Hepatocyte (in vitro differentiated cells): ENCODE measurements at regions not wholly inside any gene's neighbourhood (a gene's known extent, or its start where the extent isn't known, plus 50 kb on each side); places are given as distances from the start of the nearest gene placed in this dataset.

Experiments
- DNase-seq: peaks from one replicate; pipeline ENCODE4 v3.0.0-alpha.2; 2016; ENCODE audit warnings: low spot score
- H2AFZ ChIP-seq: fragments of 200-600 bp; sonication (generic); 2 replicates; pipeline ENCODE4 v1.6.0; 2016; ENCODE audit warnings: antibody characterized with exemption, mild to moderate bottlenecking
- H3K27ac ChIP-seq: fragments of 200-600 bp; sonication (generic); 2 replicates; pipeline ENCODE4 v1.5.1; 2016; ENCODE audit warnings: mild to moderate bottlenecking
- H3K27me3 ChIP-seq: fragments of 200-600 bp; sonication (generic); 2 replicates; pipeline ENCODE4 v1.6.1; 2016
- H3K36me3 ChIP-seq: fragments of 200-600 bp; sonication (generic); replicated peaks from 2 replicates; pipeline ENCODE4 v1.5.1; 2016; ENCODE audit warnings: low read depth; ENCODE audit not compliant: insufficient read depth
- H3K4me1 ChIP-seq: fragments of 200-600 bp; sonication (generic); 2 replicates; pipeline ENCODE4 v1.5.1; 2016; ENCODE audit warnings: mild to moderate bottlenecking, moderate library complexity; ENCODE audit not compliant: insufficient read depth
- H3K4me2 ChIP-seq: fragments of 200-600 bp; sonication (generic); 2 replicates; pipeline ENCODE4 v1.6.0; 2016
- H3K4me3 ChIP-seq: fragments of 200-600 bp; sonication (generic); 2 replicates; pipeline ENCODE4 v1.5.1; 2016; ENCODE audit warnings: mild to moderate bottlenecking
- H3K79me2 ChIP-seq: fragments of 200-600 bp; sonication (generic); 2 replicates; pipeline ENCODE4 v1.6.0; 2017; ENCODE audit warnings: mild to moderate bottlenecking
- H3K9me2 ChIP-seq: fragments of 200-600 bp; sonication (generic); replicated peaks from 2 replicates; pipeline ENCODE4 v1.6.0; 2017; ENCODE audit warnings: mild to moderate bottlenecking; ENCODE audit not compliant: insufficient read depth
- H3K9me3 ChIP-seq: fragments of 200-600 bp; sonication (generic); 2 replicates; pipeline ENCODE4 v1.5.1; 2016; ENCODE audit warnings: low read depth, mild to moderate bottlenecking
- H4K20me1 ChIP-seq: fragments of 200-600 bp; sonication (generic); 2 replicates; pipeline ENCODE4 v1.6.0; 2016; ENCODE audit warnings: mild to moderate bottlenecking; ENCODE audit not compliant: insufficient read depth, poor library complexity, severe bottlenecking
- EZH2 ChIP-seq: fragments of 200-600 bp; sonication (generic); IDR thresholded peaks from 2 replicates; pipeline ENCODE4 v1.6.1; 2016; ENCODE audit warnings: antibody characterized with exemption, mild to moderate bottlenecking, borderline replicate concordance
- EZH2phosphoT487 ChIP-seq: fragments of 200-600 bp; sonication (generic); IDR thresholded peaks from one replicate; pipeline ENCODE4 v1.6.1; 2018; ENCODE audit warnings: antibody characterized with exemption, mild to moderate bottlenecking, low read depth, moderate library complexity; ENCODE audit not compliant: unreplicated experiment, severe bottlenecking
- WGBS: methylation state at CpG from one replicate; pipeline ENCODE4 v1.1.6; 2016; ENCODE audit warnings: low lambda C conversion rate; ENCODE audit errors: missing lambda C conversion rate; 5-methylcytosine and 5-hydroxymethylcytosine counted together
- TF ChIP-seq, protein P1 (sequence below): fragments of 200-600 bp; sonication (generic); IDR thresholded peaks from 2 replicates; pipeline ENCODE4 v1.5.1; 2016; ENCODE audit warnings: antibody characterized with exemption, mild to moderate bottlenecking; ENCODE audit not compliant: poor library complexity

DNA sequence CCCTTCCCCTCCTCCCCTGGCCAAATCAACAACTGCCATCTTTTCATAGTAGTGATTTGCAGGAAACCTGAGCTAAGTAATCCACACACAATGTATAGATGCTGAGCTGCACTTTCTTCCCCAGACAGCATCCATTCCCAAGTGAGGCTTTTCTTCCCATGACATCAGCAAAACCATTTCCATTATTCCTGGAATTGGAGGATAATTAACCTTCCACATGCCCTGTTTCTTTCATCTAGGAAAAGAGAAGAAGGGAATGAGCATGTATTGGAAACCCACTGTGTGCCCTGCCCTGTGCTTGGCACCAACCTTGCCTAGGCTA, 268.0 kb downstream of the ZSWIM6 start:
- DNase-seq, result no peak
- Histone ChIP-seq H3K27ac (peak overlapping the region; percentile 45), H3K27me3 (no peaks in the 10 kb centered on the region), H2AFZ (no peak overlapping the region), H4K20me1 (no peaks in the 10 kb centered on the region), H3K4me2 (no peak overlapping the region), H3K9me2 (no peaks in the 10 kb centered on the region), H3K79me2 (no peaks in the 10 kb centered on the region), H3K9me3 (no peaks in the 10 kb centered on the region), H3K36me3 (no peaks in the 10 kb centered on the region), H3K4me3 (no peak overlapping the region), H3K4me1 (peaks cover 9% of the 10 kb centered on the region)
- TF ChIP-seq EZH2 (no peak), EZH2phosphoT487 (no peak)
- TF ChIP-seq, protein P1, sequence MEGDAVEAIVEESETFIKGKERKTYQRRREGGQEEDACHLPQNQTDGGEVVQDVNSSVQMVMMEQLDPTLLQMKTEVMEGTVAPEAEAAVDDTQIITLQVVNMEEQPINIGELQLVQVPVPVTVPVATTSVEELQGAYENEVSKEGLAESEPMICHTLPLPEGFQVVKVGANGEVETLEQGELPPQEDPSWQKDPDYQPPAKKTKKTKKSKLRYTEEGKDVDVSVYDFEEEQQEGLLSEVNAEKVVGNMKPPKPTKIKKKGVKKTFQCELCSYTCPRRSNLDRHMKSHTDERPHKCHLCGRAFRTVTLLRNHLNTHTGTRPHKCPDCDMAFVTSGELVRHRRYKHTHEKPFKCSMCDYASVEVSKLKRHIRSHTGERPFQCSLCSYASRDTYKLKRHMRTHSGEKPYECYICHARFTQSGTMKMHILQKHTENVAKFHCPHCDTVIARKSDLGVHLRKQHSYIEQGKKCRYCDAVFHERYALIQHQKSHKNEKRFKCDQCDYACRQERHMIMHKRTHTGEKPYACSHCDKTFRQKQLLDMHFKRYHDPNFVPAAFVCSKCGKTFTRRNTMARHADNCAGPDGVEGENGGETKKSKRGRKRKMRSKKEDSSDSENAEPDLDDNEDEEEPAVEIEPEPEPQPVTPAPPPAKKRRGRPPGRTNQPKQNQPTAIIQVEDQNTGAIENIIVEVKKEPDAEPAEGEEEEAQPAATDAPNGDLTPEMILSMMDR, result no peak

DNA sequence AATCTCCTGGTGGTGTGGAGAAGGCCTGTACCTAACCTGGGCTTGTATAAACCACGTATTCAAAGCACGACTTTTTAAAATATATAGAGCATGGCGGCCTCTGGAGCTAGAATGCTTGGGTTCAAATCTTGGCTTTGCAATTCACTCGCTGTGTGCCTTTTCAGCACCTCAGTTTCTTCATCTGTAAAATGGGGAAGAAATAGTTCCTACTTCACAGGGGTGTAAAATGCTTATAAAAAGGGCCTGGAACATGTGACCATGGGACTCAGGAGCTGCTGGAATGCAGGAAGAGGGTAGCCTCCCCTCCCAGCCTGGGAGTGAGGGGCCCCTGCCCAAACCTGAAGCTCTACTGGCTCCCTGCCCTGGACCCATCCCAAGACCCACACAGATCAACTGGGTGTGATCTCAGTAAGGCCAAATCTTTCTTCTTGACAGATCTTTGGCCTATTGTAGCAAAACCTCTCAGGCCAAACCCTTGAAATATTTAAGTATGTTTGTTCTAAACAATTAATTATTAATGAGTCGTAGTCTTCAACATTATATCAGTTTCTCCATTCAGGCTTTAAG, 269.0 kb downstream of the ZSWIM6 start:
- WGBS, result 97% methylated on average over 5 of the region's 5 CpGs
- TF ChIP-seq EZH2phosphoT487 (no peak), EZH2 (no peak)
- TF ChIP-seq, protein P1, result no peak
- H3K9me3 ChIP-seq, result no peaks in the 10 kb centered on the region
- H3K4me2 ChIP-seq, result no peak overlapping the region
- no peaks in the 10 kb centered on the region for H3K36me3 ChIP-seq
- peak overlapping the region; percentile 45 for H3K27ac ChIP-seq
- H3K4me3 ChIP-seq, result no peak overlapping the region
- no peak for DNase-seq
- no peaks in the 10 kb centered on the region for H4K20me1 ChIP-seq
- H3K4me1 ChIP-seq, result peaks cover 9% of the 10 kb centered on the region
- no peaks in the 10 kb centered on the region for H3K9me2 ChIP-seq
- no peaks in the 10 kb centered on the region for H3K27me3 ChIP-seq
- no peak overlapping the region for H2AFZ ChIP-seq
- H3K79me2 ChIP-seq, result no peaks in the 10 kb centered on the region

DNA sequence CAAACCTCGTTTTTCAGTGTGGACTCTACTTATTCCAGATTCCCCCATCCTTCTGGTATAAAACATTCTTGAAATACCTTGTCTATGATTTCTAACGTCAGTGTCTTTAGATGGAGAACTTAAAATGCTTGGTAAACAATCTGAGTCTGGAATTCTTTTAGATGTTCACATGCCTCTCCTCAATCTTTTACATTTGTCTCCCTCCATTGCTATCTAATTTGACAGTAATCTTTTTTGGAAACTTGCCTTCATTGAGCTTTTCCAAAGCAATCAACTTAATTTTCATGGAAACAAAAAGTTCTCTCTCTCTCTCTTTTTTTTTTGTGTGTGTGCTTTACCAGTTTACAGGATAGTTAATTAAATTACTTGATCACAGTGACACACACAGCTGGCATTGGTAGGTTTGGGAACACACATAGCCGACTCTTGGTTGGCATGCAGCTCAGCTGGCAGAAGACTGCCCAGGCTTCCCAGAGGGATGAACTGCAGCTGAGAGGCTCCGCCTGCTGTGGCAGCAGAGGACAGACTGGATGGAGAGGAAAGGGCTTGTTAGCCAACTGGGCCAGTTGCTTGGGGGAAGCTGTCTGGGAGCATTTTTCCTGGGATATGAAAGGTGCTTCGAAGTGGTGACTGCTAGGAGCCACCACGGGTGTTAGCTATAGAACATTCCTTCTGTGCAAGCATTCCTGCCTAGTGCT, 271.3 kb downstream of the ZSWIM6 start:
- Histone ChIP-seq H3K4me1 (peaks cover 9% of the 10 kb centered on the region), H3K4me2 (no peak overlapping the region), H2AFZ (no peak overlapping the region)

More for the DNA sequence above, 271.3 kb downstream of the ZSWIM6 start:
- Histone ChIP-seq H3K79me2 (no peaks in the 10 kb centered on the region), H3K27ac (no peak overlapping the region), H4K20me1 (no peaks in the 10 kb centered on the region), H3K27me3 (no peaks in the 10 kb centered on the region), H3K36me3 (no peaks in the 10 kb centered on the region), H3K9me2 (no peaks in the 10 kb centered on the region), H3K4me3 (no peak overlapping the region), H3K9me3 (no peaks in the 10 kb centered on the region)
- 64% methylated on average over 6 of the region's 6 CpGs for WGBS
- TF ChIP-seq EZH2, result no peak
- TF ChIP-seq, protein P1, result no peak
- no peak for DNase-seq
